ENCODE measurements at regions not wholly inside any gene's neighbourhood (a gene's known extent, or its start where the extent isn't known, plus 50 kb on each side); places are given as distances from the start of the nearest gene placed in this dataset.

- intact Hi-C loops (cut with DNase I) = no loop called here
- H3K4me3 ChIP-seq = no peak overlapping the region
- H3K27me3 ChIP-seq = no peaks in the 10 kb centered on the region
- no peaks in the 10 kb centered on the region for H3K9me3 ChIP-seq
- TF ChIP-seq POLR2AphosphoS5 (IDR thresholded peaks at IDR 0.05) = no peak
- TF ChIP-seq CTCF (IDR thresholded peaks at IDR 0.05) = no peak
- no peak for TF ChIP-seq EP300 (IDR thresholded peaks at IDR 0.05)
- no peak for TF ChIP-seq POLR2A (IDR thresholded peaks at IDR 0.05; ENCODE audit: low read depth)
- H3K36me3 ChIP-seq = no peaks in the 10 kb centered on the region
- WGBS = 85% methylated on average over 1 of the region's 1 CpG
- DNase-seq (ENCODE audit: extremely low spot score) = no peak
- peaks cover 4 to 29% (median 23%) of the 10 kb centered on the region in 4 donors for H3K4me1 ChIP-seq
- H3K27ac ChIP-seq (replicated peaks in 1 of 4) = no peak overlapping the region
Observed at GRCh38 chr13:73956795-73957408, 177.3 kb downstream of the KLF12 start.

GRCh38 chr13:73955977-73956500 lies 178.2 kb downstream of the KLF12 start:
- Histone ChIP-seq H3K36me3 (no peaks in the 10 kb centered on the region), H3K27ac (replicated peaks in 1 of 4) (no peak overlapping the region), H3K4me3 (no peak overlapping the region), H3K9me3 (no peaks in the 10 kb centered on the region), H3K4me1 (peaks cover 4 to 25% (median 19%) of the 10 kb centered on the region in 4 donors), H3K27me3 (no peaks in the 10 kb centered on the region)
- intact Hi-C loops (cut with DNase I) = no loop called here
- 80% methylated on average over 2 of the region's 2 CpGs for WGBS
- TF ChIP-seq POLR2A (IDR thresholded peaks at IDR 0.05; ENCODE audit: low read depth) = no peak
- no peak for TF ChIP-seq POLR2AphosphoS5 (IDR thresholded peaks at IDR 0.05)
- no peak for DNase-seq (ENCODE audit: extremely low spot score)

GRCh38 chr13:73954808-73955207 lies 179.4 kb downstream of the KLF12 start:
- WGBS = 95% methylated on average over 1 of the region's 1 CpG
- Histone ChIP-seq H3K36me3 (no peaks in the 10 kb centered on the region), H3K27ac (replicated peaks in 1 of 4) (no peak overlapping the region), H3K4me3 (no peak overlapping the region), H3K27me3 (no peaks in the 10 kb centered on the region), H3K9me3 (no peaks in the 10 kb centered on the region), H3K4me1 (peaks cover 4 to 17% (median 10%) of the 10 kb centered on the region in 4 donors)
- no peak for DNase-seq (ENCODE audit: extremely low spot score)
- no peak for TF ChIP-seq POLR2A (IDR thresholded peaks at IDR 0.05; ENCODE audit: low read depth)
- TF ChIP-seq CTCF (IDR thresholded peaks at IDR 0.05) = no peak
- no peak for TF ChIP-seq POLR2AphosphoS5 (IDR thresholded peaks at IDR 0.05)
- intact Hi-C loops (cut with DNase I) = no loop called here

- Histone ChIP-seq H3K27me3 (no peaks in the 10 kb centered on the region), H3K4me3 (no peak overlapping the region), H3K9me3 (no peaks in the 10 kb centered on the region), H3K36me3 (no peaks in the 10 kb centered on the region), H3K4me1 (peaks cover 4 to 17% (median 10%) of the 10 kb centered on the region in 4 donors), H3K27ac (replicated peaks in 1 of 4) (no peak overlapping the region)
- 84% methylated on average over 4 of the region's 4 CpGs for WGBS
- TF ChIP-seq CTCF (IDR thresholded peaks at IDR 0.05) (no peak), EP300 (IDR thresholded peaks at IDR 0.05) (no peak), POLR2A (IDR thresholded peaks at IDR 0.05; ENCODE audit: low read depth) (no peak), POLR2AphosphoS5 (IDR thresholded peaks at IDR 0.05) (no peak)
- intact Hi-C loops (cut with DNase I) = no loop called here
- DNase-seq (ENCODE audit: extremely low spot score) = no peak
Observed at GRCh38 chr13:73952648-73953047, 181.6 kb downstream of the KLF12 start.

- peaks cover 8 to 29% (median 28%) of the 10 kb centered on the region in 4 donors for H3K4me1 ChIP-seq
- TF ChIP-seq EP300 (IDR thresholded peaks at IDR 0.05) (no peak), POLR2AphosphoS5 (IDR thresholded peaks at IDR 0.05) (no peak), POLR2A (IDR thresholded peaks at IDR 0.05; ENCODE audit: low read depth) (no peak), CTCF (IDR thresholded peaks at IDR 0.05) (no peak)
- no peaks in the 10 kb centered on the region for H3K9me3 ChIP-seq
- H3K36me3 ChIP-seq = no peaks in the 10 kb centered on the region
- H3K4me3 ChIP-seq = no peak overlapping the region
- WGBS = 67% methylated on average over 1 of the region's 1 CpG
- no peak overlapping the region for H3K27ac ChIP-seq (replicated peaks in 1 of 4)
- DNase-seq (ENCODE audit: extremely low spot score) = no peak
- no peaks in the 10 kb centered on the region for H3K27me3 ChIP-seq
- intact Hi-C loops (cut with DNase I) = loop anchor here (10.0 kb wide), 1 partner anchor 186 kb away; the partner anchor contains the start of gene KLF12
Observed at GRCh38 chr13:73948848-73949529, 185.2 kb downstream of the KLF12 start.

All from esophagus muscularis mucosa (tissue), 4 donors.